ENCODE measurements at regions not wholly inside any gene's neighbourhood (a gene's known extent, or its start where the extent isn't known, plus 50 kb on each side); places are given as distances from the start of the nearest gene placed in this dataset.
"Not testable (repeated sequence)": the region's sequence is repeated elsewhere in the genome, so short reads cannot be mapped to it uniquely, and the experiment has no call there.

DNA sequence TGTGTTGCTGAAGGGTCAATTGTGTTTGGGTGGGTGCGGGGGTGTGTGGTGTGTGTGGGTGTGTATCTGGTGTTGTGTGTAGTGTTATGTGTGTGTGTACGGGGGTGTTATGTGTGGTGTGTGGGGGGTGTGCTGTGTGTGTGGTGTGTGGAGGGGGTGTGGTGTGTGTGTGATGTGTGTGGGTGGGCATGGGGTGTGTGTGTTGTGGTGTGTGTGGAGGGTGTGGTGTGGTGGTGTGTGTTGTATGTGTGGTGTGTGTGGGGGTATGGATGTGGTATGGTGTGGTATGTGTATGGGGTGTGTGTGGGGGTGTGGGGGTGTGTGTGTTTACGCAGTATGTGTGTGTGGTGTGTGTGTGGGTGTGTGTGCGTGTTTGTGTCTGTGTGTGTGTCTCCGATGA lies 110.8 kb downstream of the ZNF22 start:
- intact Hi-C loops (cut with DNase I): no loop called here
- no peaks in the 10 kb centered on the region for H3K36me3 ChIP-seq

DNA sequence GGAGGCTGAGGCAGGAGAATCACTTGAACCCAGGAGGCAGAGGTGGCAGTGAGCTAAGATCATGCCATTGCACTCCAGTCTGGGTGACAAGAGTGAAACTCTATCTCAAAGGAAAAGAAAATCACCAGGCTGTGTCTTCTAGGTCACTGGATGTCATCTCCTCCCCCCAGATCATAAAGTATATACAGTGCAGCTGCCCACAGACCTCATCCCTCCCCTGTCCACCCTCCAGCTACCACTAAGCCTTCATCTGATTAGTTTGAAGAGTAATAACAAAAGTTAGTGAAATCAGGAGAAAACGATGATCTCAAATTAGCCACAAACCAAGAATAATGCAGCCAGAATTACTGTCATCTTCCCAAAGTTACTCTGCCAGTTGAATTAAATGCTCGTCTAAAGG lies 117.2 kb downstream of the ZNF22 start:
- H3K9me3 ChIP-seq; H3K4me3 ChIP-seq; DNase-seq; H3K27me3 ChIP-seq; H3K36me3 ChIP-seq; H3K27ac ChIP-seq; H3K4me1 ChIP-seq; intact Hi-C loops (cut with DNase I): not testable (repeated sequence)
- WGBS, 2 donors: 44 to 61% methylated on average over 2 of the region's 2 CpGs

More for the DNA sequence above, 110.8 kb downstream of the ZNF22 start:
- no peak overlapping the region for H3K27ac ChIP-seq
- no peak for DNase-seq
- H3K4me3 ChIP-seq: no peak overlapping the region
- WGBS, 2 donors: 83 to 85% methylated on average over 5 of the region's 5 CpGs
- no peaks in the 10 kb centered on the region for H3K4me1 ChIP-seq
- TF ChIP-seq POLR2A (IDR thresholded peaks at IDR 0.05): no peak
- TF ChIP-seq, protein P1, sequence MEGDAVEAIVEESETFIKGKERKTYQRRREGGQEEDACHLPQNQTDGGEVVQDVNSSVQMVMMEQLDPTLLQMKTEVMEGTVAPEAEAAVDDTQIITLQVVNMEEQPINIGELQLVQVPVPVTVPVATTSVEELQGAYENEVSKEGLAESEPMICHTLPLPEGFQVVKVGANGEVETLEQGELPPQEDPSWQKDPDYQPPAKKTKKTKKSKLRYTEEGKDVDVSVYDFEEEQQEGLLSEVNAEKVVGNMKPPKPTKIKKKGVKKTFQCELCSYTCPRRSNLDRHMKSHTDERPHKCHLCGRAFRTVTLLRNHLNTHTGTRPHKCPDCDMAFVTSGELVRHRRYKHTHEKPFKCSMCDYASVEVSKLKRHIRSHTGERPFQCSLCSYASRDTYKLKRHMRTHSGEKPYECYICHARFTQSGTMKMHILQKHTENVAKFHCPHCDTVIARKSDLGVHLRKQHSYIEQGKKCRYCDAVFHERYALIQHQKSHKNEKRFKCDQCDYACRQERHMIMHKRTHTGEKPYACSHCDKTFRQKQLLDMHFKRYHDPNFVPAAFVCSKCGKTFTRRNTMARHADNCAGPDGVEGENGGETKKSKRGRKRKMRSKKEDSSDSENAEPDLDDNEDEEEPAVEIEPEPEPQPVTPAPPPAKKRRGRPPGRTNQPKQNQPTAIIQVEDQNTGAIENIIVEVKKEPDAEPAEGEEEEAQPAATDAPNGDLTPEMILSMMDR (IDR thresholded peaks at IDR 0.05): no peak
- no peaks in the 10 kb centered on the region for H3K9me3 ChIP-seq
- peaks cover 0 to 3% (median 0%) of the 10 kb centered on the region in 4 donors for H3K27me3 ChIP-seq

DNA sequence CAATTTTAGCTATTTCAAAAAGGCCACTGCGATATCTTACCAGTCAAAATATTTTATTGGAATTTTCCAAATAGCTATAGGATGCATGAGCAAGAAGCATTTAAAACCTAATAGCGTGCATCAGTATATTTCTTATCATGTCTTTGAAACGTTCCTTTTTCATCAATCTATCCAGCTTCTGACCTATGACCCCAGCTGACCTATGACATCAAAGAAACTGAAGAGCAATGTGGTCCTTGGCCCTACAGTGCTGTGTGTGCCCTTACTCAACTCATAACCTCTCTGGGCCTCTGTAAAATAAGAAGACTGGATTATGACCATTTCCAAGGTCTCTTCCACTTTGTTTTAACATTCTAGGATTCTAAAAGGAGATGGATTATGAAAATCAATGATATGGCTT lies 118.2 kb downstream of the ZNF22 start:
- intact Hi-C loops (cut with DNase I): no loop called here
- no peak overlapping the region for H3K27ac ChIP-seq
- no peaks in the 10 kb centered on the region for H3K9me3 ChIP-seq
- no peak for TF ChIP-seq POLR2A (IDR thresholded peaks at IDR 0.05)
- TF ChIP-seq, protein P1 (IDR thresholded peaks at IDR 0.05): no peak
- no peak overlapping the region for H3K4me3 ChIP-seq
- H3K27me3 ChIP-seq: no peaks in the 10 kb centered on the region
- no peak for DNase-seq
- H3K36me3 ChIP-seq: no peaks in the 10 kb centered on the region
- H3K4me1 ChIP-seq: no peaks in the 10 kb centered on the region
- 51 to 57% methylated on average over 3 of the region's 3 CpGs for WGBS, 2 donors

DNA sequence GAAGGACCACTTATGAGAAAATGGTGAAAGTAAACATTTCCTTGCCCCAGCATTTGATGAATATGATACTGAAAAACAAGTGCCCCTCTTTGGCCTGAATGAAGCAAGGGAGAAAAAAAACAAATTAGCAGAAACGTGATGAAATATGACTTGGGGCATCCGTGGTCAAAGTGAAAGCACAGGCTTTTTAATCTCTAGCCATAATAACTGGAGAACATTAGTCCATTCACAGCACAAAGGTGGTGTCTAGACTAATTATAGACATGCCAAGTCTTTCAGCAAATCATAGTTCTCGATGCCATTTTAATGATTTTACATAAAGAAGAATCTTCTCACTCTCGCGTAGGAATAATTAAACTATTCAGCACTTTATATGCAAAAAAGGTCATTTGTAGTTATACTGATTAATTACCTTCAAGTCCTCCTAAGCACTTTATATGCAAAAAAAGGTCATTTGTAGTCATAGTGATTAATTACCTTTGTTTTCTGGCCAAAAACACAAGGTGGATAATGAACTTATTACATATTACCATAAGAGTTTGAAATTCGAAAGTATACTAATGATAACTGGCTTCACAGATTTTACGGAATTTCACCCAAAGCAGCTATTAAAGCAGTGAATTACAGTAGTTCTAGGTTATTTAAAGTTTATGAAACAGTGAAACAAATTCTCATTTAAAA lies 121.6 kb downstream of the ZNF22 start:
- DNase-seq; intact Hi-C loops (cut with DNase I); H3K27ac ChIP-seq; H3K27me3 ChIP-seq; H3K4me3 ChIP-seq; H3K36me3 ChIP-seq; H3K4me1 ChIP-seq; H3K9me3 ChIP-seq: not testable (repeated sequence)
- WGBS, 2 donors: 59 to 67% methylated on average over 7 of the region's 7 CpGs

DNA sequence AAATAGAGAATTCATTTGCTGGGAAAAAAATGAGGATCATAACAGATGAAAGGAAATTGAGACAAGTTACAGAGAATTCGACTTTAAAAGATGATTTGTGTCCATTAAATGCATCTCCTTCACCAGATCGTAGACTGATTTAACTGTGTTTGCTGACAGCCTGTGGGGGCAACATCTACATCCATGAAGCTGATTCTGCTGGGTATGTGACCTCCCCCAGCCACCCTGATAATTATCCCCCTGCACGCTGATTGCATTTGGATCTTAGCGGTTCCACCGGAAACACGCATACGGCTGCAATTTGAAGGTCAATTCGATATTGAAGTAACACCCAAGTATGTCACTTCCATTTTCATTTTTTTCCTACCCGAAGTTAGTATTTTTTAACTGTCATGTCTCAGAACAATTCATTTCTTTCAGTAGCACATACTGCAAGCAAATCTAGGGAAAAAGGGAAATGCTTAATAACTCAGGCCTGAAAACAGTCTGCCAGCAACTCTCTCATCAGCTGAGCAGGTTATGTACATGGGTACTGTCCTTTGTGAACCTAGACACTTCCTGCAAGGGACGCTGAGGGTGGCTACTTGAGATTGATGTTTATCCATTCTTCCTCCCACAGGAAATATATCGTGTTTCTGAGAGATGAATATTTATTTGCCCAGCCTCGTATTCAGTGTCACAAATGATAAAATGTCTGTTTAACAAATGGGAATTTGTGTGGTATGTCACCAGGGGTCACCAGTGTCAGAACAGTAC lies 134.9 kb downstream of the ZNF22 start:
- Histone ChIP-seq H3K9me3 (no peaks in the 10 kb centered on the region), H3K4me3 (no peak overlapping the region), H3K4me1 (no peaks in the 10 kb centered on the region), H3K36me3 (no peaks in the 10 kb centered on the region), H3K27me3 (no peaks in the 10 kb centered on the region), H3K27ac (no peak overlapping the region)
- DNase-seq: no peak
- TF ChIP-seq, protein P1 (IDR thresholded peaks at IDR 0.05): no peak
- no peak for TF ChIP-seq POLR2A (IDR thresholded peaks at IDR 0.05)
- intact Hi-C loops (cut with DNase I): no loop called here
- 51 to 55% methylated on average over 12 of the region's 12 CpGs for WGBS, 2 donors

DNA sequence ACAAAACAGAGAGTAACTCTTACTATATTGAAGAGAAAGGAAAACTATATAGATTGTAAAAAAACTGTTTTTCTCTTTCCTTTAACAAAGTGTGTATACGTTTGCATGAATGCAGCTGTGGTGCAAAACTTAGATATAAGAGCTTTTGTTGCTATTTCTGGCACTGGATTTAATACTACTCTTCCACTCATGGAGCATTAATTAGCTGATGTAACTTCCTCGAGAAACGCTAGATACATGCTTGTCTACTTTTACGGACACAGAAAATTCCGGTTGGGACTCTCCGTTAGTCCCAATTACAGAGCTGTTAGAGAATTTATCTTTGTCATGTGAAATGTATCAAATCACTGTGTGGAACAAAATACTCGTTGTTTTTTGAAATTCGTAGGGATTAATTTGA lies 135.5 kb downstream of the ZNF22 start:
- no peak overlapping the region for H3K27ac ChIP-seq
- no peaks in the 10 kb centered on the region for H3K36me3 ChIP-seq
- intact Hi-C loops (cut with DNase I): no loop called here
- no peak overlapping the region for H3K4me3 ChIP-seq
- H3K27me3 ChIP-seq: no peaks in the 10 kb centered on the region
- H3K9me3 ChIP-seq: no peaks in the 10 kb centered on the region
- no peaks in the 10 kb centered on the region for H3K4me1 ChIP-seq
- 62 to 64% methylated on average over 8 of the region's 8 CpGs for WGBS, 2 donors
- TF ChIP-seq POLR2A (IDR thresholded peaks at IDR 0.05): no peak
- TF ChIP-seq, protein P1 (IDR thresholded peaks at IDR 0.05): no peak
- no peak for DNase-seq

All from esophagus squamous epithelium (tissue), 5 donors.